ENCODE measurements at regions not wholly inside any gene's neighbourhood (a gene's known extent, or its start where the extent isn't known, plus 50 kb on each side); places are given as distances from the start of the nearest gene placed in this dataset.
A peak's percentile ranks its signal among the peaks of the same experiment; 100 is the strongest.

DNA sequence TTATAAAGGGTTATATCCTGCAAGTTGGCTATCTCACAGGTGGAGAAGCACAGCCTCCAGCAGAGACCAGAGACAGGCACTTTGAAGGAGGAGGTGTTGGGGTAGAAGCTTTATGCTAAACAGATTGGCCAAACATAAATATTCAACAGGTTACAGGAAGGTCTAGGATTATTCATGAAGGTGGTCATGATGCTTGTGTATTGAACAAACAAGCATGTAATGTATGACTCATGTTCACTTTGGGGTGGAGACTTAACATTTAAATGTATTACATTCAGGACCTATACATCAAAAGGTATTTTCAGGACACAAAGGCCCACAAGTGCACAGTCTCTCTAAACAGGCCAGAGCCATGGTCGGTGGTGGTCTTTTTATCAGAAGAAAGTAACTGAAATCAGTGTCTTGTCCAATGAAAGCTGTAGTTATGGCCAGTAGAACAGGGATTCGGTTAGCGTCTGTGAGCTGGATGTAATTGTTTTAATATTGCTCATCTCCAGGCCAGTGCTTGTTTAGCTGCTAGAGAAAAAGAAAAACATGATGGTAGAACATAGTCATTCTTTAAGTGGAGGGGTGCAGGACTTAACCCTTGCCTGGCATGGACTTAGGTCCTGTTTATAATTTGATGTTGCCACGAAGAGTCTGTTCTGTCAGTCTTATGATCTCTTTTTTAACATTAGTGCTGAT, 555.2 kb upstream of the PCDH10 start:
- 34% methylated on average over 4 of the region's 4 CpGs for WGBS (ENCODE audit: insufficient coverage, low coverage, low lambda C conversion rate, missing lambda C conversion rate)

DNA sequence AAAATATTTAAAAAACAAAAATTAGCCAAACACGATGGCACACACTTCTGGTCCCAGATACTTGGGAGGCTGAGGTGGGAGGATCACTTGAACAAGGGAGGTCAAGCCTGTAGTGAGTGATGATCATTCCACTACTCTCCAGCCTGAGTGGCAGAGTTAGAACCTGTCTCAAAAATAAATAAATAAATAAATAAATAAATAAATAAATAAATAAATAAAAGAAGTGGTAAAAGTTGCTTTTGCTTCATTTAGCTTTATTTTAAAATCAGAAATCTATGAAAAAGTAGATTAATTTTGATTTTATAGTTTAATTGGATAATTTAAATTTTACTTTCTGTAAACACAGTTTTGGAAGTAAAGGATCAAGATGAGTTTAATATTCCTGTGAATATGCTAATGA, 552.9 kb upstream of the PCDH10 start:
- no peaks in the 10 kb centered on the region for H3K27me3 ChIP-seq
- TF ChIP-seq POLR2A (IDR thresholded peaks at IDR 0.05): no peak
- TF ChIP-seq, protein P1, sequence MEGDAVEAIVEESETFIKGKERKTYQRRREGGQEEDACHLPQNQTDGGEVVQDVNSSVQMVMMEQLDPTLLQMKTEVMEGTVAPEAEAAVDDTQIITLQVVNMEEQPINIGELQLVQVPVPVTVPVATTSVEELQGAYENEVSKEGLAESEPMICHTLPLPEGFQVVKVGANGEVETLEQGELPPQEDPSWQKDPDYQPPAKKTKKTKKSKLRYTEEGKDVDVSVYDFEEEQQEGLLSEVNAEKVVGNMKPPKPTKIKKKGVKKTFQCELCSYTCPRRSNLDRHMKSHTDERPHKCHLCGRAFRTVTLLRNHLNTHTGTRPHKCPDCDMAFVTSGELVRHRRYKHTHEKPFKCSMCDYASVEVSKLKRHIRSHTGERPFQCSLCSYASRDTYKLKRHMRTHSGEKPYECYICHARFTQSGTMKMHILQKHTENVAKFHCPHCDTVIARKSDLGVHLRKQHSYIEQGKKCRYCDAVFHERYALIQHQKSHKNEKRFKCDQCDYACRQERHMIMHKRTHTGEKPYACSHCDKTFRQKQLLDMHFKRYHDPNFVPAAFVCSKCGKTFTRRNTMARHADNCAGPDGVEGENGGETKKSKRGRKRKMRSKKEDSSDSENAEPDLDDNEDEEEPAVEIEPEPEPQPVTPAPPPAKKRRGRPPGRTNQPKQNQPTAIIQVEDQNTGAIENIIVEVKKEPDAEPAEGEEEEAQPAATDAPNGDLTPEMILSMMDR (IDR thresholded peaks at IDR 0.05): no peak
- WGBS (ENCODE audit: insufficient coverage, low coverage, low lambda C conversion rate, missing lambda C conversion rate): 42% methylated on average over 1 of the region's 1 CpG
- no peaks in the 10 kb centered on the region for H3K36me3 ChIP-seq
- DNase-seq (no peak), ATAC-seq (no peak)
- no peak overlapping the region for H3K27ac ChIP-seq
- no peaks in the 10 kb centered on the region for H3K4me1 ChIP-seq
- intact Hi-C loops (cut with DNase I): no loop called here
- H3K9me3 ChIP-seq: no peaks in the 10 kb centered on the region
- H3K4me3 ChIP-seq: no peak overlapping the region

More for the DNA sequence above, 555.2 kb upstream of the PCDH10 start:
- H3K27me3 ChIP-seq: no peaks in the 10 kb centered on the region
- DNase-seq (no peak), ATAC-seq (no peak)
- no peak overlapping the region for H3K4me3 ChIP-seq
- TF ChIP-seq, protein P1 (IDR thresholded peaks at IDR 0.05): no peak
- no peak for TF ChIP-seq POLR2A (IDR thresholded peaks at IDR 0.05)
- H3K36me3 ChIP-seq: no peaks in the 10 kb centered on the region
- intact Hi-C loops (cut with DNase I): no loop called here
- H3K27ac ChIP-seq: no peak overlapping the region
- H3K9me3 ChIP-seq: no peaks in the 10 kb centered on the region
- H3K4me1 ChIP-seq: no peaks in the 10 kb centered on the region

DNA sequence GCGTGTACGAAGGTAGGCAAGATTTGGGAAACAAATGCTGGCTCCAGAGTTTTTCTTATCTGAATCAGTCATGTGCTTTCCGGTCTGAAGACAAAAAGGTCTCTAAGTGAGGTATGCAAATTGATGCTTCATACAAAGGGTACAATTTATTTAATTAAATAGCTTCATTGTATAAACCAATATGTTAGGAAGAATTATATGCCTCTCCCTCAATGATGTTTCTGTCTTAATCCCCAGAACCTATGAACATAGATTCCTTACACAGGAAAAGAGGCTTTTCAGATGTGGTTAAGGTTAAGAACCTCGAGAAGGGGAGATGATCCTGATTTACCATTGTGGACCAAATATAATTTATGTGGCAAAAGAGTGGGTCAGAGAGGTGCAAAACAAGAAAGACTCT, 543.5 kb upstream of the PCDH10 start:
- Histone ChIP-seq H3K27ac (no peak overlapping the region), H3K27me3 (no peaks in the 10 kb centered on the region), H3K4me3 (no peak overlapping the region), H3K36me3 (no peaks in the 10 kb centered on the region), H3K4me1 (no peaks in the 10 kb centered on the region), H3K9me3 (no peaks in the 10 kb centered on the region)
- TF ChIP-seq POLR2A (IDR thresholded peaks at IDR 0.05): no peak
- TF ChIP-seq, protein P1 (IDR thresholded peaks at IDR 0.05): no peak
- DNase-seq (no peak), ATAC-seq (no peak)
- 41% methylated on average over 4 of the region's 4 CpGs for WGBS (ENCODE audit: insufficient coverage, low coverage, low lambda C conversion rate, missing lambda C conversion rate)
- intact Hi-C loops (cut with DNase I): no loop called here

DNA sequence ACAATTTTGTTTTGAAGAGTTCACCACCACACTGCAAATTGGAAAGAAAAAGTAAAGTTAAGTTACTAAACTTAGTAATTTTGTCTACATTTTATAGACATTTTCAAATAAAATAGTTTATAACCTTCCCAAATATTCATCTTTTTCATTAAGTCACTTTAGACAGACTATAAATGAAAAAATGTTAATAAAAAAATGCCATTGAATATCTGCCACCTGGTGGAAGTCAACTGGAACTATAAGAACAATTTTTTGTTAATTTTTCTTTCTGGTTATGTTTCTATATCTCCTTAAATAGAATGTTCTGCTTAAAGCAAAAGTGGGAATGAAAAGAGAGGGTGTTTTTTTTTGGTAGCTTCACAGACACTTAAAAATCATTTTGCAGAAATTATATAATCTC, 534.4 kb upstream of the PCDH10 start:
- no peaks in the 10 kb centered on the region for H3K36me3 ChIP-seq
- no peak overlapping the region for H3K4me3 ChIP-seq
- intact Hi-C loops (cut with DNase I): no loop called here
- no peak for TF ChIP-seq POLR2A (IDR thresholded peaks at IDR 0.05)
- TF ChIP-seq, protein P1 (IDR thresholded peaks at IDR 0.05): peak in 2 of 4 donors; percentile 17 to 22
- no peaks in the 10 kb centered on the region for H3K27me3 ChIP-seq
- H3K9me3 ChIP-seq: no peaks in the 10 kb centered on the region
- H3K4me1 ChIP-seq: no peaks in the 10 kb centered on the region
- H3K27ac ChIP-seq: no peak overlapping the region
- DNase-seq: no peak
- no peak for ATAC-seq

DNA sequence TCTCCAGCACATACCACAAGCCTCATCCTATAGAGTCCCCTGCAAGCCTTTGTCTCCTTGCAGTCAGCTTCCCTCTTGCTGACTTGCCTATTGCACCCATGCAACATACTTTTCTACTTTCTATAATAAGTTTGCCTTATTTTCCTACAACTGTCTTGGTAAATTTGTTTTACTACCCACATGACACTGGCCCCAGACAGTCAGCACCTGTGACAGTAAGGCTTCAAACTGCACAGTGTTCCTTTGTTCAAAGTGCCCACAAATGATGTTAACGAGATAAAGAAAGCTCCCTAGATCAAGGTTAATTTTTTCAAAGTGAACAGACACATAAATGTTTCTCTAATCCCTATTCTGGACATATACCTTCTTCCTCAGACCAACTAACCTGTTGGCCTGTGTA, 529.1 kb upstream of the PCDH10 start:
- 50% methylated on average over 1 of the region's 1 CpG for WGBS (ENCODE audit: insufficient coverage, low coverage, low lambda C conversion rate, missing lambda C conversion rate)
- no peaks in the 10 kb centered on the region for H3K4me1 ChIP-seq
- no peaks in the 10 kb centered on the region for H3K36me3 ChIP-seq
- no peak overlapping the region for H3K4me3 ChIP-seq
- DNase-seq (no peak), ATAC-seq (no peak)
- no peaks in the 10 kb centered on the region for H3K27me3 ChIP-seq
- H3K9me3 ChIP-seq: no peaks in the 10 kb centered on the region
- TF ChIP-seq, protein P1 (IDR thresholded peaks at IDR 0.05): no peak
- no peak for TF ChIP-seq POLR2A (IDR thresholded peaks at IDR 0.05)
- no peak overlapping the region for H3K27ac ChIP-seq
- intact Hi-C loops (cut with DNase I): no loop called here

Data from right lobe of liver (tissue), 6 donors.